ENCODE measurements at regions not wholly inside any gene's neighbourhood (a gene's known extent, or its start where the extent isn't known, plus 50 kb on each side); places are given as distances from the start of the nearest gene placed in this dataset.

DNA sequence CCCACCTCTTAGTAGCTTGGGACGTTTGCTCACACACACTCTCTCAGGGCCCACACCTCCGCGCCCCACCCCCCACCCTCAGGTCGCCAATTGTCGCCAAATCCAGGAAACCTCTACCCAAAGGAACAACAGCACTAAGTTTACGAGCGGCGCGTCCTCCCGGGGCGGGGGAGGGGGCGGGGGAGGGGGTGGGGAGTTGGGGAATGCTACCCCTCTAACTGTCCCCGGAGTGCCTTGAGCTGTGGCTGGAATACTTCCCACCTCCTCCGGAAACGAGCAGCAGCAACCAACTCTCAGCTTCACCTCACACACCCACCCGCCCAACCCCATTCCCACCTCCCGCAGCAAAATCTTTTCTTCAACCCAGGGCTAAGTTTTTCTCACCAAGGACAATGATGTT is 135.6 kb upstream of the ZIC3 start:
- TF ChIP-seq, protein P1, sequence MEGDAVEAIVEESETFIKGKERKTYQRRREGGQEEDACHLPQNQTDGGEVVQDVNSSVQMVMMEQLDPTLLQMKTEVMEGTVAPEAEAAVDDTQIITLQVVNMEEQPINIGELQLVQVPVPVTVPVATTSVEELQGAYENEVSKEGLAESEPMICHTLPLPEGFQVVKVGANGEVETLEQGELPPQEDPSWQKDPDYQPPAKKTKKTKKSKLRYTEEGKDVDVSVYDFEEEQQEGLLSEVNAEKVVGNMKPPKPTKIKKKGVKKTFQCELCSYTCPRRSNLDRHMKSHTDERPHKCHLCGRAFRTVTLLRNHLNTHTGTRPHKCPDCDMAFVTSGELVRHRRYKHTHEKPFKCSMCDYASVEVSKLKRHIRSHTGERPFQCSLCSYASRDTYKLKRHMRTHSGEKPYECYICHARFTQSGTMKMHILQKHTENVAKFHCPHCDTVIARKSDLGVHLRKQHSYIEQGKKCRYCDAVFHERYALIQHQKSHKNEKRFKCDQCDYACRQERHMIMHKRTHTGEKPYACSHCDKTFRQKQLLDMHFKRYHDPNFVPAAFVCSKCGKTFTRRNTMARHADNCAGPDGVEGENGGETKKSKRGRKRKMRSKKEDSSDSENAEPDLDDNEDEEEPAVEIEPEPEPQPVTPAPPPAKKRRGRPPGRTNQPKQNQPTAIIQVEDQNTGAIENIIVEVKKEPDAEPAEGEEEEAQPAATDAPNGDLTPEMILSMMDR (IDR thresholded peaks at IDR 0.05; ENCODE audit: low read depth, low read length): no peak
- DNase-seq (ENCODE audit: extremely low read depth, low read depth): no peak

DNA sequence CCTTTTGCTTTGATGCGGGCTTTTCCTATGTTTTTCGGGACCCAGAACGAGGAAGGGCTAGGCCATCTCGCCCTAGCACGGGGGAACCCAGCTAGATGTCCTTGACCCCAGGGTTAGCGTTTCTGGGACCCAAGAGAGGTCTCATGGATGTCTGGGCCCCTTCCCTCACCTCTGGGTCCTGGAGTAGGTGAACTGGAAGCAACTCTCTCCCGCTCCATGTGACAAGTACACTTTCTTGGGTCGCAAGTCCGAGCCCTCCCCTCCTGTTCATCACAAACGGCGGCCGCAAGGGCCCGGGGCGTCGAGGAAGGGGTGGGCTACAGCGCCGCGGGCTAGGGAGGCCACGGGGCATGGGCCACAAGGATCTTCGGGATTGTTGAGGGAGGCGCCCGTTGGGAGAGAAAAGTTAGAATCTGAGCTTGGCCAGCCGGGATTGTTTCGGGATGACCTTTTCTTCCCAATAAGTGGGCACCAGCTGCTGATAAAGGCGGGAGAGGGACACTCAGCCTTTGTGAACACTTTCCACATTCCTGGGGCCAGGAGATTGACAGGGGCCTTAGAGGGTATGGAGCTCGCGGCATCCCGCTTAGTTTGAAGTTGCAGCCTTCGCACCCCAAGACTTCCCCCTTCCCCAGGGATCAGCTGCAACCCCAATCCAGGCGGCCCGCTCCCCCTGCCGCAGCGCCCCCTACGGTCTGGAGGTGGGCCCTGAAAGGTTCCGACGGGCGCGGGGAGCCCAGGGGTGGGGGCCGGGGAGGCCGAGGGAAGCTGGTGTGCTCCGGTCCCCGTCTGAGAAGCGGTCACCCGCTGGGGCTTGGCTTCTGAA is 136.9 kb upstream of the ZIC3 start:
- TF ChIP-seq, protein P1 (IDR thresholded peaks at IDR 0.05; ENCODE audit: low read depth, low read length): no peak

DNA sequence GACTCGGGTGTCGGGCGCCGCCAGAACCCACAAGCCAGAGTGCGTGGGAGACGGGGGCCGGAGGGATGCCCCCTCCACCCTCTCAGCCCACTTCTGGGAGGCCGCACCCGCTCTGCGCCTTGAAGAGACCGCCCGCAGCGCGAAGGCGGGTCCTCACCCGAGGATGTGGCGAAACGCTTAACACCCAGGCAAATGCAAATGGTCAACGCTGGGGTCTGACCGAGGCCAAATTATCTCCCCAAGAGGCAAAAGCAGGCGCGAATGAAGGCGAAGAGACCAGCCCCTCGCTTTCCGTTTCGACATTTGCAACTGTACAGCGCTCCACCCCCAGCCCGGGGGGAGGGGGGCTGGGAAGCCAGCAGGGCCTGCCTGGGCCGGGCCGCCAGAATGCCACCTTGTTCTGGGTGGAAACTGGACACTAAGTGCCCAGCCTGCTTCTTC is 137.7 kb upstream of the ZIC3 start:
- no peak for DNase-seq (ENCODE audit: extremely low read depth, low read depth)
- TF ChIP-seq, protein P1 (IDR thresholded peaks at IDR 0.05; ENCODE audit: low read depth, low read length): no peak

More for the DNA sequence above, 136.9 kb upstream of the ZIC3 start:
- no peak for DNase-seq (ENCODE audit: extremely low read depth, low read depth)

DNA sequence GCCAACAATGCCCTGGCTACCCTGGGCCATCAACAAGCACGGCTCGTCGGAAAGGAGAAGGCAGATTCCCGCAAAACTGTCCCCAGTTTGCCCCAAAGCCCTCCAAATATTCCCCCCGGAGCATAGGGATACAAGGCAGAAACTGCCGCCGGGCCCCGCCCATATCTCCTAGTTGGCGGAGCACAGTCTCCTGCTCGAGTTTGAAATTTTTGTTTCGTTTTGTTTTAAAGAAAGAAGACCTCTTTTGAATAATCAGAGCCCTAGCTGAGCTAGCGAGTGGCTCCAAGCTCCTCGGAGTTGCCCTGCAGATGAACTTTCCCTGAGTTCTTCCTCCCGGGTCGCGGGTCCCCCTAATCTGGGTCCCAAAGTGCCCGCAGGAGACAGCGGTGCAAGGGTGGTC is 138.1 kb upstream of the ZIC3 start:
- no peak for DNase-seq (ENCODE audit: extremely low read depth, low read depth)
- TF ChIP-seq, protein P1 (IDR thresholded peaks at IDR 0.05; ENCODE audit: low read depth, low read length): no peak

DNA sequence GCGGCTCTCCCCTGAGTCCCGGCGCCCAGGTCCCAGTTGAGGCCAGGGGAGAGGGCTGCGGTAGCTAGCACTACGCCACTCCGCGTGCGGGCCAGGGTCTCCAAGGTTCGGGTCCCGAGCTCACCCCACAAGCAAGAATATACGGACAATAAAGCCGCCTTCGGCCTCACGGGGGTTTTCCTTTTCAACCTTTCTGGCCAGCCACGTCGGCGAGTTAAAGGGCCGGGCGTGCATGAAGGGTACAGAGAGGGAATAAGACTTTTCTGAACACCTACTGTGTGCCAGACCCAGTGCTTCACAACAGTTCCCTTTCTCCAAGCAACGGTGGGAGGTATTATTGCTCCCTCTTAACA is 138.5 kb upstream of the ZIC3 start:
- TF ChIP-seq, protein P1 (IDR thresholded peaks at IDR 0.05; ENCODE audit: low read depth, low read length): no peak
- no peak for DNase-seq (ENCODE audit: extremely low read depth, low read depth)

DNA sequence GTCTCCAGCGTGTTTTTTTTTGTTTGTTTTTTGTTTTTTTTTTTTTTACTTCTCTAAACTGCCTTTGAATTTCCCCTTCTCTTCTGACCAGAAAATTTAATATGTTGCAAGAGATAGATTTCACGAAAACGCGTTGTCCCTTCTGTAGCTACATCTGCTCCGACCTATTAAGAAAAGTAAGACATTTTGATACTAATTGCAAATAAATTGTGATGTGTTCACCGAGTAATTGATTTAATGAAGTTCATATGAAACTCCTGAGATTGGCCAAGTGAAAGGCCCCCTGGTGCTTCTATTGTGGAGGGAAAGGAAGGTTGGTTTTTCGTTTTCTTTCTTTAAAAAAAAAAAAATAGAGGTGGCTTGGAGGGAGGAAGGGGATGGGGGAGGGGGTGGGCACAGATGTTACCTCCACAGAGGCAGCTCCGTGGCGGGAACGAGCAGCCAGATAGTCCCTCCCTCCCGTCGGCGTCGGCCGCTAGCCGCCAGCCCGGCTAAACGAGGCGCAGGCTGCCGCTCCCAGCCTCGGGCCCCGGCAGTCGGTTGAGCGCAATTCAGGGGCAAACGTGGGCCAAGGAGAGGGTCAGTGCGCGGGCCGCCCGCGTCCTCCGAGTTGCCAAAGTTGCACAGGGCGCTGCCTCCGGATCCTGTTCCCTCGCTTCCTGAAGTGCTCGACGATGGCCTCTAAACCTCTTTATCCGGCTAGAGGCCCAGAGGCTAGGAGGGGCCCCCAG is 139.1 kb upstream of the ZIC3 start:
- no peak for DNase-seq (ENCODE audit: extremely low read depth, low read depth)
- TF ChIP-seq, protein P1 (IDR thresholded peaks at IDR 0.05; ENCODE audit: low read depth, low read length): no peak

DNA sequence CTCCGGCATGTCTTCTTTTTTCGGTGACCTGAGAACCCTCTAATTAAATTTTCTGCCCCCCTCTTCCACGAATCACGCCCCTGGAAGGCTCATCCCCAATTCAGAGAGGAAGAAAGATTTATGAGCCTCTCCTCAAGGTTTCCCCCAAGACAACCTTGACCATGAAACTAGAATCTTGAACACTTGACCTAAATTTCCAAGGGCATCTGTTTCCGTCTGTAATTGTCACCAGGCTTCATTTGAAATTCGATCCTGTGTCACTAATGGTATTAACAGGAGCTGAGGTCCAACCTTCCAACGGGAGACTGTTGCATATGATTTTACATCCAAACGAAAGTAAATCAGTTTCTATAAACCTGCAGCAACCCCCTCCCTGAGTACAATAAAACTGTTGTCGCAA is 139.9 kb upstream of the ZIC3 start:
- no peak for DNase-seq (ENCODE audit: extremely low read depth, low read depth)
- TF ChIP-seq, protein P1 (IDR thresholded peaks at IDR 0.05; ENCODE audit: low read depth, low read length): no peak
